ENCODE measurements at regions not wholly inside any gene's neighbourhood (a gene's known extent, or its start where the extent isn't known, plus 50 kb on each side); places are given as distances from the start of the nearest gene placed in this dataset.
"Not testable (repeated sequence)": the region's sequence is repeated elsewhere in the genome, so short reads cannot be mapped to it uniquely, and the experiment has no call there.

DNA sequence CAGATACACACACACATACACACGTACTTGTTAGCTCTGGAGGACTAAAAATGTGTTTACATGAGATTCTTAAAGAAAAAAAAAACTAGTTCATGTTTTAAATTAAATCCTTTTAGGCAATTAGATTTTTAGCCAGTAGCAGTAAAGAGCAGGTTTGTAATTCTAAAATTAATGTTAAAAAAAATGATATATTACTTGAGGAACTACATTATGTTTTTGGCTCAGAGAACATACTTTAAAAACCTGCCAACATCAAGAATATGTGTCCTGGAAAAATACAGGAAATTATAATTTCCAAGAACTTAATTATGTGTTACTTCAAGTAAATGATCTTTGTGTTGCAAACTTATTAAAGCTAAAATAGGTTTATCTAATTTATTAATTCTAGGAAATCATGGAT is 594.3 kb upstream of the PCDH7 start:
- no peak for DNase-seq

DNA sequence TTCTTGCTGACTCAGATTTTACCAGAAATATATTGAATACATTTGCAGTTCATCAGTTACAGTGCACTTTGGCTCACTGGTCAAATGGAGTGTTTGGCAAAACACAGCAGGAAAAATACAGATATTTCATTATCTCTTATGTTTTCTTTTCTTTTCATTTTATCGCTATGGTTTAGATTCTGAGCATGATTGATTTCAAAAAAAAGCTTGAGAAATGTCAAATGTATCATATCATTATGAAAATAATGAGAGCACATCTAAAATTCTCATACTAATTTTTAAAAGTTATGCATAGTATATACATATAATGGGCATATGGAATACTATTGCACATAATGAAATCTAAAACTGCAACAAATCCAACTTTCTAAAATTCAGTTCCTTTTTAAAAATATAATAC is 593.8 kb upstream of the PCDH7 start:
- DNase-seq = no peak

DNA sequence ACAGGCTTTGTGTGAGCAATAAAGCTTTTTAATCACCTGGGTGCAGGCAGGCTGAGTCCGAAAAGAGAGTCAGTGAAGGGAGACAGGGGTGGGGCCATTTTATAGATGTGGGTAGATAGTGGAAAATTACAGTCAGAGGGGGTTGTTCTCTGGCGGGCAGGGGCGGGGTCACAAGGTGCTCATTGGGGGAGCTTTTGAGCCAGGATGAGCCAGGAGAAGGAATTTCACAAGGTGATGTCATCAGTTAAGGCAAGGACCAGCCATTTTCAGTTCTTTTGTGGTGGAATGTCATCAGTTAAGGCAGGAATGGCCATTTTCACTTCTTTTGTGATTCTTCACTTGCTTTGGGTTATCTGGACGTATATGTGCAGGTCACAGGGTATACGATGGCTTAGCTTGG is 571.3 kb upstream of the PCDH7 start:
- not testable (repeated sequence) for DNase-seq

DNA sequence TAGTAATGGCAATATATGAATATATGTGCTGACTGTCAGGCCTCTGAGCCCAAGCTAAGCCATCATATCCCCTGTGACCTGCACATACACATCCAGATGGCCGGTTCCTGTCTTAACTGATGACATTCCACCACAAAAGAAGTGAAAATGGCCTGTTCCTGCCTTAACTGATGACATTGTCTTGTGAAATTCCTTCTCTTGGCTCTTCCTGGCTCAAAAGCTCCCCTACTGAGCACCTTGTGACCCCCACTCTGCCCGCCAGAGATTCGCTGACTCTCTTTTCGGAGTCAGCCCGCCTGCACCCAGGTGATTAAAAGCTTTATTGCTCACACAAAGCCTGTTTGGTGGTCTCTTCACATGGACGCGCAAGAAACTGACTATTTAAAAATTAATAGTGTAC is 570.6 kb upstream of the PCDH7 start:
- not testable (repeated sequence) for DNase-seq

DNA sequence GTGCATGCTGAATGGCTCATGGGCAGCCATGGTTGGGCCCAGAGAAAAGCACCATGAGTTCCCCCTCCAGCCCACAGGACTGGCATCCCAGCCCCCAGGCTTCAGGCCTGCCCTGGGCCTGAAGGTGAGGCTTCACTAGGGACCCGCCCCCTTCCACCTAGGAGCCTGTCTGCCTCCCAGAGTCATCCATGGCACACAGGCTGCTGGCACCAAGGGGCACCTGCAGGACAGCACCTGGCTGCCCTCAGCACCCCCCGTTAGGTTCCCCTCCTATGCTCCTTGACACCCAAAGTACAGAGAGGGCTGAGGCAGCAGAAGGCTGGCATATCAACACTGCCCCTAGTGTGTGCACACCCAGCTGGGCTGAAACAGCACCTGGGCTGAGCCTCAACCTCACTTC is 566.7 kb upstream of the PCDH7 start:
- no peak for DNase-seq

DNA sequence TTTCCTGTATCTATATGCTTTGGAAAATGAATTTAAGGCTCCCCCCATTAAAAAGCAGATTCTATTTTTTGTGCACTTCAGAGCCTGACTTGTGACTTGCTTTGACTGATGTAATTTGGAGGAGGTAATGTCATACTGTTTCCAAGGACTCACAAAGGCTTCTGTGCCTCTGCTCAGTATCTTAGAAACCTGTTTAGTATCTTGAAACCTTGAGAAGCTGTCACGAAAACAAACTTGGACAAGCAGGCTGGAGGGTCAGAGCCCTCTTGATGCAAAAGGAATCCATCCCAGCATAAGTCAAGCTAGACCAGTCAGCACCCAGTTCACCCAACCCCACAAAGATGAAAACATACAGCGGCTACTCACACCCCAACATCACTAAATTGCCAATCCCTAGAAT is 560.0 kb upstream of the PCDH7 start:
- DNase-seq = no peak

DNA sequence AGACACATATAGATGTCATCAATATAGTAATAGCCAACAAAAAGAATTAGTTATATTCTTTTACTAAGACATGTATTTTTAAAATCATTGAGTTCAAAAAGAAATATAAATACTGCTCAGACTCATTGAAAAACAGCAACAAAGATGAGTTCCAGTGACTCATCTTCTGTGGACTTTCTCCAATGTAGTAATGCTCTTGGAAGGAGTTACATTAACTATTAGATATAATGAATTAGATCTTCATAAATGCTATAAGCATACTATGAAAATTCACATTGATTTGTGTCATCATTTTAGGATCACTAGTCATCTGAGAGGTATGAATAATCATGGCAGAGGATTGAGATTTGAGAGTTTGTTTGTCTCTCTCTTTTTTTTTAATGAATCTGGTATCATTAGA is 547.8 kb upstream of the PCDH7 start:
- DNase-seq = no peak

DNA sequence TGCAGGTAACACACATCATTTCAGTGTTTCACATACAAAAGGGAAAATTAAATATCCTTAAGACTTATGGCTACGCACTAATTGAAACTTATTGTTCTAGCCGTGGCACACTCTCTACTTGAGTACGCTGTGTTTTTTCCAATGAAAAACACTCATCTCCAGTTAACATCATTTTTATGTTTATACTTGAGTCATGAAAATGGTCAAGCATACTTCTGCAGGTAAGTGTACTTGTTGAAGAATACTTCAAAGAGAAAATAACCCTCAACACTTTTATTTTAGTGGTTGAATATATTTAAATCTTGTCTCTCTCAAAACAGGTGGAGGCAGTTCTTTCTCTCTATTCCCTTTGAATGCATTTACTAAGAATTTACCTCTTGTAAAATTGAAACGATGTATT is 538.7 kb upstream of the PCDH7 start:
- DNase-seq = no peak

DNA sequence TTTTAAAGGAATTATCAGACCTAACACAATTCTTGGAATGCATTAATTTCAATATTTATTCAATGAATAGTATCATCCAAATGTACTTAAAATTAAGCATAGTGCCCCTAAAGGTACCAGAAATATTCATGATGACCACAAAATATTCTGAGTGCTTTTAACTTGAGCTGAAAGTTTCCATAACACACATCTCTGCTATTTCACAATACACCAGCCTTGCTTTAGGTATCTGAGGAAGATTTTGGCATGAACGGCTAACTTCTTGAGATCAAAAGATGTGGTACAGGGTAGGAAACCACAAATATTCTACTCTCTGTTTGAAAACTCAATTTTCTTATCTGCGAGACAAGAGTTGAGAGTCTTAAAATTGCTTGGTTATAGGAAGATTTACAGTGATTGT is 538.3 kb upstream of the PCDH7 start:
- DNase-seq = no peak

DNA sequence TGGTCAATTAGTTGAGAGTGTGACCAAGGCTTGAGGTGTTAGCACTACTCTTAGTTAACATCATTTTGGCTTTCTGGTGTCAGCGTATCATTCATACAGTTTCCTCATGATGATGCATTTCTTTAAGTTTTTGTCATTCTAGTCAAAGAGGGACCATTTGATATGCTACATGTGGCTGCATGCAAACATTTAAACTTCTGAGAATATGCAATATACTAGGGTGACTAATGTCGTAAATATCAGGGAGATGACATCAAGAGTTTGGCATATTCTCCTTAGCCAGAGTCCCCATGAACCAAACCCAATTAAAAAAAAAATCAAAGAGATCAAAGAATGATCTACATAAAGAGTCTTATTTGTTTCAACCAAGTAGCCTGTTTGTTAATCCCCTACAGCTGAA is 537.4 kb upstream of the PCDH7 start:
- DNase-seq = no peak

DNA sequence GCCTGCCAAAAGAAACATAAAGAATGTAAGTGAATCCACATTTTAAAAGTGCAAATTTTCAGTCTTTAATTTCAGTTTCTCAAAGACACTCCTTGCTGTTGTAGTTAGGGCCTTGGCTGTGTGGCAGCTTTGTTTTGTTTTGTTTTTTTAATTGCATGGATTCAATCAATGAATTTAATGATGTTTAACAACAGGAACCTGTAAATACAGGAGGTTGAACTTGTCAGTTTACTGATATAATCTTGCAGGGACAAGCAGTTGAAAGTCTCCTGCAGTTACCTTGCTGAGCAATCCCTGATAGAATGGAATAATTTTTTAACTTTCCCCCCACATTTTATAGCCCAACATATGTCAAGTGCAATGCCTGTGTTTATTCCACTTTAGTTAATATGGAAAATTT is 528.3 kb upstream of the PCDH7 start:
- DNase-seq = no peak

DNA sequence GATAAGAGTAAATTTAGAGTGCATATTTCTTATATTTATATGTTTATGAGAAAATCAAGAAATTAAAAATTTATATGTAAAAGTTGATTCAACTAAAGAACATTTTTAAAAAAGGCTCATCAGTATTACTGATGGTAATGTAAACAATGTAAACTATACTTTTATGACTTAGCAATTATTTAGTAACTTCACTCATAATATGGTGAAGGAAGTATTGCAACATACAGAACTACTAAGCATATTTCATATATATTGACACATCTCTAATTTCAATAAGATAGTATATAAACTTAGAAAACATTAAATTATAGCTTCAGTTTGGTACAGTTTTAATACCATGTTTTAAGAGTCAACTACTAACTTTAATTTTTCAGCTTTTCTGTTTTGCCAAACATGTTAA is 512.8 kb upstream of the PCDH7 start:
- DNase-seq = no peak

DNA sequence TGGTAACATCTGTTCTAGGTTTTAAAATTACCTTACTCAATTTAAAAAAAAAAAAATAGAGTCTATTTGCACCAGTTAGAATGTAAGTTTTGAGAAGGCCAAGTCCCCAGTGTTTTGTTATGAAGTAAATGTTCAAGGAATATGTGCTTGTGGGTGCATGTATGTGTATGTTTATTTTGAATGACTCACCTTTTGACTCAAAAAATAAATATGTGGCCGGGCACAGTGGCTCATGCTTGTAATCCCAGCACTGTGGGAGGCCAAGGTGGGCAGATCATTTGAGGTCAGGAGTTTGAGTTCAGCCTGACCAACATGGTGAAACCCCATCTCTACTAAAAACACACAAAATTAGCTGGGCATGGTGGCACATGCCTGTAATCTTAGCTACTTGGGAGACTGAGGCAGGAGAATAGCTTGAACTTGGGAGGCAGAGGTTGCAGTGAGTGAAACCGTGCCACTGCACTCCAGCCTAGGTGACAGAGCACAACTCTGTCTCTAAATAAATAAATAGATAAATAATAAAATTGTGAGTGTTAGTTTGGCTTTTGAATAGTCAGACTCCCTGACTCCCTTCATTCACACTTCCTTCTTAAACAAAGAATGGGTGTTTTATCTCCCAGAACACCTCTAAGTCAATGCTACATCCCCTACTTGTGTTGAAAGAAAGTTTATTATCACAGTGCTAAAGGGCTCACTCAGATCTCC is 511.3 kb upstream of the PCDH7 start:
- DNase-seq = no peak

DNA sequence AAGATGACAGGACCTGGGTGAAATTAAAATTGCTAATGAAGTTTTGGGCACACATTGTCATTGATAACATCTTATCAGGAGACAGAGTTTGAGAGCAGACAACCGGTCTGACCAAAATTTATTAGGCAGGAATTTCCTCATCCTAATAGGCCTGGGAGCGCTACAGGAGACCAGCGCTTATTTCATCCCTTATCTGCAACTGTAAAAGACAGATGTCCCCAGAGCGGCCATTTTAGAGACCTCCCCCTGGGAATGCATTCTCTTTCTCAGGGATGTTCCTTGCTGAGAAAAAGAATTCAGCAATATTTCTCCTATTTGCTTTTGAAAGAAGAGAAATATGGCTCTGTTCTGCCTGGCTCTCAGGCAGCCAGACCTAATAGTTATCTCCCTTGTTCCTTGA is 504.2 kb upstream of the PCDH7 start:
- not testable (repeated sequence) for DNase-seq

DNA sequence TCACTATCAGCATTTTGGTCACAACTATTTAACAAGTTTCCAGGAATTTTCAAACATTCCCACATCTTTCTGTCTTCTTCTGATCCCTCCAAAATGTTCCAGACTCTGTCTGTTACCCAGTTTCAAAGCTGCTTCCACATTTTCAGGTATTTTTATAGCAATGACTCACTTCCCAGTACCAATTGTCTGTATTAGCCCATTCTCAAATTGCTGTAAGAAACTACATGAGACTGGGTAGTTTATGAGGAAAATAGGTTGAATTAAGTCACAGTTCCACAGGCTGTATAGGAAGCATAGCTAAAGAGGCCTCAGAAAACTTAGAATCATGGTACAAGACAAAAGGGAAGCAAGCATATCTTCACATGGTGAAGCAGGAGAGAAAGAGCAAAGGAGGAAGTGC is 475.0 kb upstream of the PCDH7 start:
- DNase-seq = no peak

DNA sequence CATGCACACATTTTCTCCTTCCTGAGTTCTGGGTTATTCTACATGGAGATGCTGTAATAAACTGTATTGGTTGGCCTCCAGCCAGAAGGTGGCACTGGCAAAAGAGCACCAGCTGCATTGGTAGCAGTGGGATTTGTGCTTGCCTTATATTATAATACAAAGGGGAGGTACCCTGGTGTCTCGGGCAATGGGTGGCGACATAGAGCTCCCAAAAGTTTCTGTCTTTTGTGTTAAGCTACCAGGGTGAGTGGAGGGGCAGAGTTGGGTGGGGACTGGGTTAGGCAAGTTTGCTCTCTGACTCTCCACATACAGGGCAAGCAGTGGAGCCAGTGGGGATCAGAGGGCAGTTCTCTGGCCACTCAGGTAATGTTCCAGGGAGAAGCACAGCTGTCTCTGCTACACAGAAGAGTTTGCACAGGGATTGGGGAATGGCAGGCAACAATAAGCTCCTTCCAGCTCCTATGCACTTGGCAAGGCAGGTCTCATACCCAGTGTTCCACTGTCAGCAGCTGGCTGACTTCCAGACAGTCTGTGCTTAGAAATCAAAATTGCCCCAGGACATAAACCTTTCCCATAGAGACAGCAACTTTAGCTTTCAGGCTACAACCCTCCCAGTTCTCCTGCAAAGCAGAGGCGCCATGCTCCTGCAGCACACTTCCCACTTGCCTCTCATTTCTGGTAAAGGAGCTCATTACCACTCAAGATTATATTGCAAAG is 463.9 kb upstream of the PCDH7 start:
- DNase-seq = no peak

DNA sequence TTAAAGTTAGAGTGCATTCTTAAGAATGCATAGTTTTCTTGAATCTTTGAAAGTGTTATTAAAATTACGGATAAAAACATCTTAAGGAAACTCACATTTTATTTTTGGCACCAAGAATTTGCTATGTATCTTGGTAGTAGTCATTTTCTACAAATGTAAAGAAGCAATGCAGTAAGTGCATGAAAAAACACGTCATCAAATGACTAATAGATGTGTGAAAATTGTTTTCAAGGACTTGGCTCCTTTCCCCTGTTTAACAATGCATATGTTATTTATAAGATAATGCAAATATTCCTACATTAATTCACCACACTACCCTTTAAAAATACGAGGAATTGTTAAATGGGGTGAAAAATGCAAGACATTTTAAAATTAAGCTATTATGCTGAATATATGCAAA is 461.2 kb upstream of the PCDH7 start:
- no peak for DNase-seq

DNA sequence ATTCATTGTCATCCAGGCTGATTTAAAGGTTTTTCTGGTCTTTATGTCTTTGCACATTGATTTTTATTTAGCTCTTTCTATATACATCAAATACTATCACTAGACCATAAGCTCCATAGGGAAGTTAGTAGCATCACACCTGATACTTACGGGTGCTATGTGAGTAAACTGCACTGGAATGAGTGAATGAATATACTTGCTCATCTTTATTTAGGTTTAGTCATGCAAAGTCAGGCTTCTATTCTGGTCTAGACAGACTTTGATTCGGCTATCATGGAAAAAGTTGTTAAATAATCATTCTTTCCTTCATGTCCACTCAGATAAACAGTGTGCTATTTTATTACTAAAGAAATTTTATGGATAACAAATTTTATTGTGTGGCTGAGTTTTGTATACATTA is 457.8 kb upstream of the PCDH7 start:
- no peak for DNase-seq

DNA sequence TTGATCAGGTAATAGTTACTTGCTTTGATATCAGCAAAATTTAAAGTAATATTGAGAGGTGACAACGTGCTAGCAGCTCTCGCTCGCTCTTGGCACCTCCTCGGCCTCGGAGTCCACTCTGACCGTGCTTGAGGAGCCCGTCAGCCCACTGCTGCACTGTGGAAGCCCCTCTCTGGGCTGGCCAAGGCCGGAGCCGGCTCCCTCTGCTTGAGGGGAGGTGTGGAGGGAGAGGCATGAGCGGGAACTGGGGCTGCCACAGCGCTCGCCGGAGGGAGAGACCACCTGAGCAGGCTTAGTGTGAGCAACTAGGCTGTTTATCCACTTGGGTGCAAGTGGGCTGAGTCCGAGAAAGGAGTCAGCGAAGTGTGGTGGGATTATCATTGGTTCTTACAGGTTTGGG is 455.7 kb upstream of the PCDH7 start:
- DNase-seq = no peak

DNA sequence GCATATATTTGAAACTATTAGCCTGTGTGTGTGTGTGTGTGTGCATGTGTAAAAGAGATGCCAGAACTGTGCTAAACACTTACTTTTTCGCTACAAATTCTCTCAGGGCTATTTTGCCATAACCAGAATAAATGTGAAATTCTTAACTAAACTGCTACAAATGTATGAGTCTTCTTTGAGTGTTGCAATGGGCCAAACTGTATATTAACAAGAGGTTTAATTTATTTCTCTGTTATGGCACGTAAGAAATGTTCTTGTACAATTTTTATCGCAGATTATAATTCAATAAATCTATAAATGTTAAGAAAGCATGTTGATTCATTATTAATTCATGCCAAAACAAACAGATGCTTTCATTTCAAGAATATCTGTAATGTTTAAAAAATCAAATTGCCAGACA is 454.5 kb upstream of the PCDH7 start:
- DNase-seq = no peak

DNA sequence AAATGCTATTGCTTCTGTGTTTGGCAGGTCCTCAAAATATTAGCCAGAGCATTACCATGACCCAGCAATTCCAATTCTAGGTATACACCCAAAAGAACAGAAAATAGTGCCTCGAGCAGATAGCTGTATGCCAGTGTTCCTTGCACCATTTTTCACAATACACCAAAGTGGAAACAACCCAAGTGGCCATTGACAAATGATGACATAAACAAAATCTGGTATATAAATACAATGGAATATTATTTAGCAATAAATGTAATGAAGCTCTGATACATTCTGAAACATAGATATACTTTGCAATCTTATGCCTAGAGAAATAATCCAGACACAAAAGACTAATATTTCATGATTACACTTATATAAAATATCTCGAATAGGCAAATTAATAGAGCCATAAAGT is 451.8 kb upstream of the PCDH7 start:
- no peak for DNase-seq

DNA sequence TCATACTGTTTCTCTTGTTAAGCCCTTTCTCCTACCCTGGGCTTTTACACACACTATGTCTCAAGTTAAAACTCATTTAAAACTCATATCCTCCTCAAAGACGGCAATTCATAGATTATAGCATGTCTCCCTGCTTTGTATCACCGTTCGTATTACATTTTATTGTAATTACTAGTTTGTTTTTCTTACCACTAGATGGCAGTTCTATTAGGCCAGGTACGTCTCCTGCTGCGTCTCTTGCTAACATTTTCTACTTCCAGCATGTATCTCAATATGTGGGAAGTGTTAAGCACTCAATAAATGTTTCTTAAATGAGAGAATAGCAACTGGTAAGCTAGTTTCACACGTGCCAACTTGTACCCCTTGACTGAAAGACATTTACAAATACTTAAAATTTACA is 450.3 kb upstream of the PCDH7 start:
- DNase-seq = no peak

DNA sequence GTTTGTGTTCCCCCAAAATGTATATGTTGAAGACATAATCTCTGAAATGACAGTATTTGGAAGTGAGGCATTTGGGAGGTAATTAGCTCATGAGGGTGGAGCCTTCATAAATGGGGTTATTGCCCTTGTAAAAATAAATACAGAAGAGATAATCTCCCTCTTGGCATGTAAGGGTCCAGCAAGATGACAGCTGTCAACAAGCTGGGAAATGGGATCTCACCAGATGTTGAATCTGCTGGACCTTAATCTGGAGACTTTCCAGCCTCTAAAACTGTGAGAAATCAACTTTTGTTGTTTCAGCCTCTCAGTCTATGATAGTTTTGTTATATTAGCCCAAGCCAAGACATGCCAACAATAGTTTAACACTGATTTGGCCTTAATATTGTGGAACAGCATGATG is 438.2 kb upstream of the PCDH7 start:
- DNase-seq = no peak

DNA sequence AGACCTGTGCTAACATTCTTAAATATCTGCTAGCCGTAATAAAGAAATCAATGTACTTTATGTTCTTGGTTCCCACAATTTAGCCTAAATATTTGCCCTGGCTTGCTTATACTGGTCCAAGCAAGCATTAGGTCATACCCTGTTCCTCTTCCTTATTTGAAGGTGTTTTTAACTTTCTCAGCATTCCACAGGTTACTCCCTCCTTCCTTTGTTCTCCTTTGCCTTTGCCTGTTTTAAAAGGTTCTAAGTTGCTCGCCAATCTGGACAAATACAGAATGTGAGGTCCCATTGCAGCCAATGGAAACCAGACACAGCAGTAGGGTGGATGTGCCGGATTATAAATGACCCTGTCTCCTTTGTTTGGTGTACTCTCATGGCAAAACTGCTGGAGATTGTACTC is 436.8 kb upstream of the PCDH7 start:
- no peak for DNase-seq

Data from amygdala (tissue), 56 donors.